Suprapubic skin (tissue), 4 donors: ENCODE measurements at regions not wholly inside any gene's neighbourhood (a gene's known extent, or its start where the extent isn't known, plus 50 kb on each side); places are given as distances from the start of the nearest gene placed in this dataset.

Source experiments
- DNase-seq, 2 donors: peaks; one replicate each; pipeline ENCODE4 v3.0.0-alpha.2; 2019; ENCODE audit warnings: low spot score in 2 of 2
- H3K27ac ChIP-seq: fragments of 200-600 bp; sonication (generic); one replicate; pipeline ENCODE4 v1.5.1; 2019
- H3K27me3 ChIP-seq: fragments of 200-600 bp; sonication (generic); one replicate; pipeline ENCODE4 v1.5.1; 2019
- H3K36me3 ChIP-seq: fragments of 200-600 bp; sonication (generic); one replicate; pipeline ENCODE4 v1.5.1; 2019
- H3K4me1 ChIP-seq: fragments of 200-600 bp; sonication (generic); one replicate; pipeline ENCODE4 v1.5.1; 2019
- H3K4me3 ChIP-seq: fragments of 200-600 bp; sonication (generic); one replicate; pipeline ENCODE4 v1.5.1; 2019; ENCODE audit warnings: mild to moderate bottlenecking
- H3K9me3 ChIP-seq: fragments of 200-600 bp; sonication (generic); one replicate; pipeline ENCODE4 v1.5.1; 2019
- CTCF ChIP-seq, 2 donors: fragments of 200-600 bp in 1 of 2; fragments of 450-650 bp in 1 of 2; sonication (generic) in 1 of 2; IDR thresholded peaks; one replicate each; pipeline ENCODE4 v1.5.1; 2016 to 2019; ENCODE audit warnings: antibody characterized with exemption in 2 of 2, mild to moderate bottlenecking in 1 of 2, moderate library complexity in 1 of 2
- EP300 ChIP-seq: sonication (generic); formaldehyde crosslinking; IDR thresholded peaks from one replicate; pipeline ENCODE4 v1.6.1; 2017; ENCODE audit warnings: antibody characterized with exemption
- POLR2A ChIP-seq, 2 donors: fragments of 450-650 bp; IDR thresholded peaks; one replicate each; pipeline ENCODE4 v1.6.1; 2017; ENCODE audit warnings: antibody characterized with exemption in 2 of 2, mild to moderate bottlenecking in 2 of 2, moderate library complexity in 2 of 2
- POLR2AphosphoS5 ChIP-seq, 3 donors: sonication (generic); formaldehyde crosslinking; IDR thresholded peaks; one replicate each; pipeline ENCODE4 v1.6.1; 2017; ENCODE audit warnings: antibody characterized with exemption in 3 of 3
- WGBS: methylation state at CpG from one replicate; pipeline ENCODE4 v1.1.5; 2018; 5-methylcytosine and 5-hydroxymethylcytosine counted together

- DNase-seq = no peak
- no peak overlapping the region for H3K27ac ChIP-seq
- H3K4me3 ChIP-seq = no peak overlapping the region
- H3K9me3 ChIP-seq = no peaks in the 10 kb centered on the region
- H3K36me3 ChIP-seq = no peaks in the 10 kb centered on the region
- H3K4me1 ChIP-seq = no peaks in the 10 kb centered on the region
- H3K27me3 ChIP-seq = no peaks in the 10 kb centered on the region
- 95% methylated on average over 1 of the region's 1 CpG for WGBS
- TF ChIP-seq CTCF (IDR thresholded peaks at IDR 0.05) (no peak), POLR2A (IDR thresholded peaks at IDR 0.05) (no peak), POLR2AphosphoS5 (IDR thresholded peaks at IDR 0.05) (no peak), EP300 (no peak)
Measured at GRCh38 chr18:55877321-55877720, 289.3 kb upstream of the TCF4 start.

GRCh38 chr18:55876254-55876653 lies 288.3 kb upstream of the TCF4 start:
- DNase-seq = no peak
- H3K9me3 ChIP-seq = no peaks in the 10 kb centered on the region
- WGBS = 81% methylated on average over 2 of the region's 2 CpGs
- no peaks in the 10 kb centered on the region for H3K27me3 ChIP-seq
- H3K4me3 ChIP-seq = no peak overlapping the region
- no peaks in the 10 kb centered on the region for H3K4me1 ChIP-seq
- no peaks in the 10 kb centered on the region for H3K36me3 ChIP-seq
- H3K27ac ChIP-seq = no peak overlapping the region
- TF ChIP-seq POLR2AphosphoS5 (IDR thresholded peaks at IDR 0.05) (no peak), POLR2A (IDR thresholded peaks at IDR 0.05) (no peak), EP300 (no peak), CTCF (IDR thresholded peaks at IDR 0.05) (no peak)

- Histone ChIP-seq H3K4me3 (no peak overlapping the region), H3K27ac (no peak overlapping the region), H3K36me3 (no peaks in the 10 kb centered on the region), H3K27me3 (no peaks in the 10 kb centered on the region), H3K9me3 (no peaks in the 10 kb centered on the region), H3K4me1 (no peaks in the 10 kb centered on the region)
- TF ChIP-seq POLR2A (IDR thresholded peaks at IDR 0.05) (no peak), EP300 (no peak), CTCF (IDR thresholded peaks at IDR 0.05) (no peak), POLR2AphosphoS5 (IDR thresholded peaks at IDR 0.05) (no peak)
- 45% methylated on average over 3 of the region's 3 CpGs for WGBS
- no peak for DNase-seq
Measured at GRCh38 chr18:55875371-55875901, 287.4 kb upstream of the TCF4 start.

- no peak for TF ChIP-seq POLR2AphosphoS5 (IDR thresholded peaks at IDR 0.05)
- TF ChIP-seq CTCF (IDR thresholded peaks at IDR 0.05) = no peak
- TF ChIP-seq EP300 = no peak
- TF ChIP-seq POLR2A (IDR thresholded peaks at IDR 0.05) = no peak
- WGBS = 45% methylated on average over 7 of the region's 7 CpGs
- DNase-seq = no peak
- Histone ChIP-seq H3K36me3 (no peaks in the 10 kb centered on the region), H3K4me3 (no peak overlapping the region), H3K4me1 (peaks cover 5% of the 10 kb centered on the region), H3K27me3 (no peaks in the 10 kb centered on the region), H3K27ac (no peak overlapping the region), H3K9me3 (no peaks in the 10 kb centered on the region)
Measured at GRCh38 chr18:55869556-55870501, 281.8 kb upstream of the TCF4 start.

- no peak for DNase-seq
- WGBS = 89% methylated on average over 1 of the region's 1 CpG
- Histone ChIP-seq H3K27me3 (no peaks in the 10 kb centered on the region), H3K36me3 (no peaks in the 10 kb centered on the region), H3K27ac (no peak overlapping the region), H3K9me3 (no peaks in the 10 kb centered on the region), H3K4me3 (no peak overlapping the region), H3K4me1 (peaks cover 9% of the 10 kb centered on the region)
- TF ChIP-seq POLR2AphosphoS5 (IDR thresholded peaks at IDR 0.05) (no peak), POLR2A (IDR thresholded peaks at IDR 0.05) (no peak), EP300 (no peak), CTCF (IDR thresholded peaks at IDR 0.05) (no peak)
Measured at GRCh38 chr18:55868909-55869308, 280.9 kb upstream of the TCF4 start.
